SU-DHL-6 (cell line): ENCODE measurements at regions not wholly inside any gene's neighbourhood (a gene's known extent, or its start where the extent isn't known, plus 50 kb on each side); places are given as distances from the start of the nearest gene placed in this dataset.

Source experiments
- CTCF ChIP-seq: fragments of 200-600 bp; sonication (generic); IDR thresholded peaks from one replicate; pipeline ENCODE4 v1.5.1; 2017; ENCODE audit warnings: antibody characterized with exemption, mild to moderate bottlenecking, low read length, moderate library complexity; ENCODE audit not compliant: insufficient read depth, poor library complexity, severe bottlenecking
- EZH2phosphoT487 ChIP-seq: fragments of 200-600 bp; sonication (generic), shearing (Covaris generic); conservative IDR thresholded peaks from 2 replicates; pipeline ENCODE4 v1.6.1; 2018; ENCODE audit warnings: mild to moderate bottlenecking, antibody characterized with exemption, low read length, moderate library complexity, mixed read lengths

GRCh38 chr6:153183925-153184324, 52.8 kb upstream of the RGS17 start:
- TF ChIP-seq CTCF (no peak), EZH2phosphoT487 (no peak)
